NB4 (cell line): ENCODE measurements at regions not wholly inside any gene's neighbourhood (a gene's known extent, or its start where the extent isn't known, plus 50 kb on each side); places are given as distances from the start of the nearest gene placed in this dataset.

Experiments
- CTCF ChIP-seq: IDR thresholded peaks from one replicate; pipeline ENCODE4 v1.5.1; 2012; ENCODE audit warnings: low read depth, low read length
- POLR2A ChIP-seq: IDR thresholded peaks from 2 replicates; pipeline ENCODE4 v1.6.1; 2011; ENCODE audit warnings: mild to moderate bottlenecking; ENCODE audit not compliant: insufficient read length; ENCODE audit errors: extremely low read depth

GRCh38 chr17:13160790-13161189 lies 143.0 kb upstream of the ELAC2 start:
- no peak for TF ChIP-seq POLR2A
- TF ChIP-seq CTCF = no peak
